SK-N-SH treated with all-trans-retinoic acid at 6 μM for 48 hours (cell line): ENCODE measurements at regions not wholly inside any gene's neighbourhood (a gene's known extent, or its start where the extent isn't known, plus 50 kb on each side); places are given as distances from the start of the nearest gene placed in this dataset.

ENCODE experiments used
- ARNTL ChIP-seq: fragments of 450-650 bp; formaldehyde crosslinking; IDR thresholded peaks from 2 replicates; pipeline ENCODE4 v1.5.0; 2020; ENCODE audit warnings: low read depth, mild to moderate bottlenecking, moderate library complexity, borderline replicate concordance
- CREB5 ChIP-seq: fragments of 250-450 bp; sonication (Bioruptor Pico); IDR thresholded peaks from 2 replicates; pipeline ENCODE4 v1.5.1; 2020; ENCODE audit warnings: low read depth, mild to moderate bottlenecking, moderate library complexity

GRCh38 chr3:109596991-109597390, 259.6 kb upstream of the DPPA4 start:
- no peak for TF ChIP-seq CREB5
- TF ChIP-seq ARNTL (CRISPR knock-in tag), result no peak
